Activated CD4-positive, alpha-beta T cell treated with anti-CD3 and anti-CD28 coated beads for 36 hours (primary cell): ENCODE measurements at regions not wholly inside any gene's neighbourhood (a gene's known extent, or its start where the extent isn't known, plus 50 kb on each side); places are given as distances from the start of the nearest gene placed in this dataset.
A peak's percentile ranks its signal among the peaks of the same experiment; 100 is the strongest.

Experiments used
- ATAC-seq: fragments of 200-7000 bp; cut with Tn5 transposase; one replicate; pipeline ENCODE4 v1.10.0; 2021; ENCODE audit warnings: mild to moderate bottlenecking, moderate library complexity
- CTCF ChIA-PET: fragments of 350-600 bp; sonication (Branson Sonifier 250); formaldehyde crosslinking; loops from one replicate; lab custom pipeline; 2021; ENCODE audit warnings: antibody characterized with exemption; lab: Charles Lee
- POLR2A ChIA-PET: fragments of 350-600 bp; sonication (Branson Sonifier 250); formaldehyde crosslinking; loops from one replicate; lab custom pipeline; 2021; ENCODE audit warnings: antibody characterized with exemption, inconsistent platforms; lab: Charles Lee
- DNase-seq: peaks from one replicate; pipeline ENCODE4 v3.0.0-alpha.2; 2020
- H3K27ac Mint-ChIP-seq: one replicate; pipeline ENCODE4 v1.8.0; 2021; ENCODE audit warnings: mixed read lengths
- H3K27me3 Mint-ChIP-seq: one replicate; pipeline ENCODE4 v1.8.0; 2021; ENCODE audit warnings: mixed read lengths
- H3K36me3 Mint-ChIP-seq: one replicate; pipeline ENCODE4 v1.8.0; 2021; ENCODE audit warnings: low read depth, mixed read lengths
- H3K4me1 Mint-ChIP-seq: one replicate; pipeline ENCODE4 v1.8.0; 2021; ENCODE audit warnings: mixed read lengths
- H3K4me3 Mint-ChIP-seq: one replicate; pipeline ENCODE4 v1.8.0; 2021; ENCODE audit warnings: mild to moderate bottlenecking, moderate library complexity, mixed read lengths
- H3K9me3 Mint-ChIP-seq: one replicate; pipeline ENCODE4 v1.8.0; 2021; ENCODE audit warnings: low read depth, mixed read lengths
- intact Hi-C, 2 experiments: fragments of 100-400 bp; cut with DNase I in 1 of 2; cut with micrococcal nuclease in 1 of 2; formaldehyde crosslinking; loops; one replicate each; pipeline versions ENCODE4 v1.14.2 to v1.15.1; 2022 to 2024; cut with DNase I, micrococcal nuclease

DNA sequence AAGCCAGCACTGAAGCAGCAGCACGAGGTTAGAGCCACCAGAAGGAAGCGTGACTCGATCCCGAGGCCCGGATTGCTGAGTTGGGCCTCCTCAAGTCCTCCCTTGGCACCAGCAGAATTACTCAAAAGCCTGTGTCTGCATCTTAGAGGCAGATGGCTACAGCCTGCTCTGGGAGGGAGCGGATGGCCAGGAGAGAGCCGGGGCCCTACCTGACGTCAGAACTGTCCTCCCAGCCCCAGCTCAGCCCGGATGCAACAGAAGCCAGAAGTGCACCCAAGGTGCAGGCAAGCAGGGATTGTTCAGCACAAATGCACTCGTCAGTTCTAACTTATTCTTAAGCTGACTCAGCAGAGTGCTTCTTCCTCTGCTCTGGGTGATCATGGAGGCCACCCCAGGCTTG lies 155.5 kb upstream of the RPS6KA2 start:
- DNase-seq (no peak), ATAC-seq (no peak)
- ChIA-PET CTCF (no interaction called here), POLR2A (no interaction called here)
- no peaks in the 10 kb centered on the region for H3K27me3 Mint-ChIP-seq
- no peak overlapping the region for H3K4me3 Mint-ChIP-seq
- H3K4me1 Mint-ChIP-seq = no peaks in the 10 kb centered on the region
- no peaks in the 10 kb centered on the region for H3K9me3 Mint-ChIP-seq
- no peak overlapping the region for H3K27ac Mint-ChIP-seq
- H3K36me3 Mint-ChIP-seq = no peaks in the 10 kb centered on the region
- intact Hi-C loops = no loop called here

DNA sequence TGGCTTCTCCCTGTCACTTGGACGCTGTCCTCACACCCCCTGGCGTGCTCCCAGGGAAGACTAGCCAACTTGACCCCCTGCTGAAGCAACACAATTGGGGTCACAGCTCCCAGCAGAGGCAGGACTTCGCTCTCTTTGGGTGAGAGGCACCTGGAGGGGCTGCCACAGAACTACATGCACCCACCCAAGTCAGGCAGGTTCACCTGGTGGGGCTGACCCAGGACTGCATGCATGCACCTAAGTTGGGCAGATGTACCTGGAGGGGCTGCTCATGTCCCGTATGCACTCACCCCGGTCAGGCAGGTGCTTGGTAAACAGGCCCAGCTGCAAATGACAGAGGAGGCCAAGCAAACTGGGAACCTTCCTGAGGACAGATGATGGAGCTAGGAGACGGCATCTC lies 154.3 kb upstream of the RPS6KA2 start:
- POLR2A ChIA-PET = no interaction called here
- H3K4me3 Mint-ChIP-seq = no peak overlapping the region
- intact Hi-C loops = no loop called here
- DNase-seq (no peak), ATAC-seq (no peak)
- H3K27me3 Mint-ChIP-seq = no peaks in the 10 kb centered on the region
- H3K4me1 Mint-ChIP-seq = no peaks in the 10 kb centered on the region
- no peak overlapping the region for H3K27ac Mint-ChIP-seq
- H3K36me3 Mint-ChIP-seq = no peaks in the 10 kb centered on the region
- H3K9me3 Mint-ChIP-seq = no peaks in the 10 kb centered on the region
- CTCF ChIA-PET = interaction anchor here (0.6 kb wide), 1 partner anchor 193 kb away, joined by 3 read pairs; no protein-coding TSS in a partner anchor

DNA sequence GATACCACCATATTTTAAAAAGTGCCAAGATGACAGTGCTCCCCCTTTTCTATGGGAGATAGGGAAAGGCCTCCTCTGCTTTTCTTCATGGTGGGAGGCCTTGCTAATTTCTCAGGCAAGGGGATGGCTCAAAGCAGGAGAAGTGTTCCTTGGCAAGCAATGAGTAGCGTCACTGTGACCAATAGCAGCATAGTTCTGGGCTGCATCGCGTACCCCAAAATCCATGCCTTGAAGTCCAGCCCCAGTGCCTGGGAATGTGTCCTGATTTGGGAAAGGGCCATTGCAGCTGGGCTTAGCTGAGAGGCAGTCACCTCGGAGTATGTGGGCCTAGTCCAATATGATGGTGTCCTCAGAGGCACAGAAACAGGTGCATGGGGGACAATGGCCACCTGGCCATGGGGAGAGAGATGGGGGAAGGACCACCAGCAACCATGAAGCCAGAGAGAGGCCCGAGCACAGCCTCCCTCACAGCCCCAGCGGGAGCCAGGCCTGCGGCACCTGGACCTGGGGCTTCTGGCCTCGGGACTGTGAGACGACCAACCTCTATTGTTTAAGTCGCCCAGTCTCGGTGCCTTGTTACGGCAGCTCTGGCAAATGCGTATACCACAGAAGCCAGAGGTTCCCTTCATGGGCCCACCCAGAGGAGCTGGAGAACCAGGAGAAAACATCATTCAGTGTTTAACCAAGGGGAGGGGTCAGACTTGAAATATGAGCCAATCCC lies 153.1 kb upstream of the RPS6KA2 start:
- Mint-ChIP-seq H3K36me3 (no peaks in the 10 kb centered on the region), H3K9me3 (no peaks in the 10 kb centered on the region), H3K27ac (no peak overlapping the region), H3K27me3 (no peaks in the 10 kb centered on the region), H3K4me1 (no peaks in the 10 kb centered on the region), H3K4me3 (no peak overlapping the region)
- POLR2A ChIA-PET = no interaction called here
- ATAC-seq (no peak), DNase-seq (no peak)
- intact Hi-C loops = loop anchor here (5.0 to 10.0 kb wide), 2 partner anchors 507 to 525 kb away; no protein-coding TSS in a partner anchor
- CTCF ChIA-PET = interaction anchor here (2.8 kb wide), 1 partner anchor 210 kb away, joined by 10 read pairs; no protein-coding TSS in a partner anchor

DNA sequence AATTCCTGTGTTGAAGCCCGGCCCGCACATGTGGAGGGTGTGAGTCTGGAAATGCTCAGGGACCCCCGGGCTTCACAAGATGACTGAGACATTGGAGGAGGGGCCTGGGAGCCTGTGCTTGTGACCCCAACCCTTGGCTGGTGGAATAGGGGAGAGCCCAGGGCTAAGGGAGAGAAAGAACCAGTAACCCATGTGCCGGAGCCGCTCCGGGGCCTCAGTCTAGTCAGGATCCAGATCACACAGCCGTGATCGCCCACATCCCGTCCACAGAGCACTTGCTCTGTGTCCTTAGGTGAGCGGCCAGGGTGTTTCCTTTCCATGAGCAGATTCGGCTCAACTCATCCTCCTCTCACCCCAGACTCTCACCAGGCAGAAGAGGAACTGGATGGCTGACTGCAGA lies 152.3 kb upstream of the RPS6KA2 start:
- ATAC-seq (no peak), DNase-seq (no peak)
- intact Hi-C loops = loop anchor here (5.0 to 10.0 kb wide), 2 partner anchors 508 to 525 kb away; no protein-coding TSS in a partner anchor
- ChIA-PET CTCF (interaction anchor here (2.8 kb wide), 1 partner anchor 211 kb away, joined by 10 read pairs; no protein-coding TSS in a partner anchor), POLR2A (no interaction called here)
- H3K4me3 Mint-ChIP-seq = no peak overlapping the region
- H3K27me3 Mint-ChIP-seq = no peaks in the 10 kb centered on the region
- no peaks in the 10 kb centered on the region for H3K4me1 Mint-ChIP-seq
- no peak overlapping the region for H3K27ac Mint-ChIP-seq
- H3K9me3 Mint-ChIP-seq = no peaks in the 10 kb centered on the region
- no peaks in the 10 kb centered on the region for H3K36me3 Mint-ChIP-seq

DNA sequence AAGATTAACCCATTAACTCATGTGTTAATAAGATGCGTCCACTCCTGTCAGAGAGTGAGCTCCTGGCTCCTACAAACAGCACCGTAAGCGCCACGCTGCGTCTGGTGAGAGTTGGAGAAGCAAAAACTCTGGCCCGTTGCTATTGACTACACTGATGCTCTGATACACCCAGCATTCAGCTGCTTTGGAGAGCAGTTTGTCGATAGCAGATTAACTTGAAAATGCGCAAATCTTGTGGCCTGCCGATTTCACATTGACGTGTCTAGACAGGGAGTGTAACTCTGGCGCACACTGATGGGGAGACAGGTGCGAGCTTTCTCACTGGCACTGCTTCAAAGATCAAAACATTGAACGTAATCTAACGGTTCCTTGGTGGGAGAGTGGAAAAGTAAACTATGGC lies 151.7 kb upstream of the RPS6KA2 start:
- DNase-seq (no peak), ATAC-seq (no peak)
- H3K9me3 Mint-ChIP-seq = no peaks in the 10 kb centered on the region
- H3K4me1 Mint-ChIP-seq = no peaks in the 10 kb centered on the region
- no peak overlapping the region for H3K4me3 Mint-ChIP-seq
- H3K27me3 Mint-ChIP-seq = no peaks in the 10 kb centered on the region
- H3K27ac Mint-ChIP-seq = no peak overlapping the region
- H3K36me3 Mint-ChIP-seq = no peaks in the 10 kb centered on the region
- ChIA-PET CTCF (interaction anchor here (1.0 to 2.8 kb wide), 3 partner anchors 210 to 249 kb away, joined by 3 to 10 read pairs (median 4); no protein-coding TSS in a partner anchor), POLR2A (no interaction called here)
- intact Hi-C loops = loop anchor here (5.0 to 10.0 kb wide), 2 partner anchors 509 to 526 kb away; no protein-coding TSS in a partner anchor

DNA sequence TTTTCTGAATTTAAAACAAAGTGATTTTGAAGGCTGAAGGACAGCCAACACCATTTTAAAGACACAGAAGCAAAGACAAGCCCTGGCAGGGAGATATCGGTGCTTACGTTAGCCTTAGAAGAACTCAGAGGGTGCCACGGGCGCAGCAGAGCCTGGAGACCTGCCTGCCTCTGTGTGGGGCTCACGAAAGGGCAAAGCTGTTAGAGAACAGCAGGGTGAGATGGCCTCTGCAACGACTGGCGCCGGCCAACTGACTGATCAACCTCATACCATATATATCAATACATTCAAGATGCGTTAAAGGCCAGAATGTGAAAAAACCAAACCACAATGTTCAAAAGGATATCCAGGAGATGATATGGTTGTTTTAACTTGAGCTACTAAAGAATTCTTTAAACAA lies 151.0 kb upstream of the RPS6KA2 start:
- DNase-seq (no peak), ATAC-seq (no peak)
- Mint-ChIP-seq H3K27ac (no peak overlapping the region), H3K27me3 (no peaks in the 10 kb centered on the region), H3K9me3 (no peaks in the 10 kb centered on the region), H3K4me3 (no peak overlapping the region), H3K4me1 (no peaks in the 10 kb centered on the region), H3K36me3 (no peaks in the 10 kb centered on the region)
- ChIA-PET POLR2A (no interaction called here), CTCF (interaction anchor here (1.0 to 2.8 kb wide), 4 partner anchors 10 to 250 kb away, joined by 3 to 10 read pairs (median 4); no protein-coding TSS in a partner anchor)
- intact Hi-C loops = loop anchor here (5.0 to 10.0 kb wide), 2 partner anchors 509 to 527 kb away; no protein-coding TSS in a partner anchor

DNA sequence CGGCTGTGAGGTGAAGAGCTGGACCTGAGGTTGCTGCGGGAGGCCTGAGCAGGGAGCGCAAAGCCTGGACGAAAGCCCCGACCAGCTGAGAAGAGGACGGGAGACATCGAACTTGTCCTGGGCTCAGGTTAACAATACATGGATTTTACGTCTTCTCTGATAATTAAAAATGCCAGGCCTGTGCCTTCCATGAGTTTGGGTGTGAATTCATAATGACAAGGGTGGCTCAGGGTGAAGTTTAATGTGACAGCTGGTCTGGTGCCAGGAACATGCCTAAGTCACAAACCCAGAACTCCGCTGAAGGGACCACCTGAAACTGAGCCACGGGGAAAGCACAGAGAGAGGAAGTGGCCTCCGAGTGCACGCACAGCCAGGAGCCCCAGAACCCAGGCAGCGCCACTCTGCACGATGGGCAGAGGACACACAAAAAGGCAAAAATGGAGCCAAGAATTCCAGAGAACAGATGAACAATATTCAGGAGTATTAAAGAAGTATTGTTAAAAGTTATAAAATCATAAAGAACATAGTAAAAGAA lies 150.1 kb upstream of the RPS6KA2 start:
- Mint-ChIP-seq H3K4me3 (no peak overlapping the region), H3K4me1 (no peaks in the 10 kb centered on the region), H3K27me3 (no peaks in the 10 kb centered on the region), H3K36me3 (no peaks in the 10 kb centered on the region), H3K27ac (no peak overlapping the region), H3K9me3 (no peaks in the 10 kb centered on the region)
- no peak for DNase-seq
- intact Hi-C loops = loop anchor here (5.0 to 10.0 kb wide), 2 partner anchors 510 to 528 kb away; no protein-coding TSS in a partner anchor
- CTCF ChIA-PET = interaction anchor here (1.1 to 4.1 kb wide), 2 partner anchors 10 to 11 kb away, joined by 4 to 28 read pairs; no protein-coding TSS in a partner anchor
- no peak for ATAC-seq
- POLR2A ChIA-PET = no interaction called here

DNA sequence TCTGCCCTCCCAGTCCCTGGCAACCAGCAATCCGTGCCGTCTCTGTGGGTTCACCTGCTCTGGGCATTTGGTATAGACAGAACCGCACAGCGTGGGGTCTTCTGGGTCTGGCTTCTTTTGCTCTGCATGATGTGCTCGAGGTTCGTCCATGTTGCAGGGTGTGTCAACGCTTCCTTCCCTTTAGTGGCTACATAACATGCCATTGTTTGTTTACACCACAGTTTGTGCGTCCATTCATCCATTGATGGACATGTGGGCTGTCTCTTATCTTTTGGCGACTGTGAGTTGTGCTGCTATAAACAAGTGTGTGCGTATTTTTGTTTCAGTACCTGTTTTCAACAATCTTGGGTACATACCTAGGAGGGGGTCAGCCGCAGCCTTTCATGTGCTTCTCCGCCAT lies 149.5 kb upstream of the RPS6KA2 start:
- intact Hi-C loops = loop anchor here (5.0 to 10.0 kb wide), 2 partner anchors 511 to 528 kb away; no protein-coding TSS in a partner anchor
- Mint-ChIP-seq H3K27me3 (no peaks in the 10 kb centered on the region), H3K4me3 (no peak overlapping the region), H3K4me1 (no peaks in the 10 kb centered on the region), H3K36me3 (no peaks in the 10 kb centered on the region), H3K27ac (no peak overlapping the region), H3K9me3 (no peaks in the 10 kb centered on the region)
- POLR2A ChIA-PET = no interaction called here
- no peak for DNase-seq
- CTCF ChIA-PET = interaction anchor here (1.2 to 4.1 kb wide), 4 partner anchors 11 to 364 kb away, joined by 4 to 38 read pairs (median 18); no protein-coding TSS in a partner anchor
- no peak for ATAC-seq

DNA sequence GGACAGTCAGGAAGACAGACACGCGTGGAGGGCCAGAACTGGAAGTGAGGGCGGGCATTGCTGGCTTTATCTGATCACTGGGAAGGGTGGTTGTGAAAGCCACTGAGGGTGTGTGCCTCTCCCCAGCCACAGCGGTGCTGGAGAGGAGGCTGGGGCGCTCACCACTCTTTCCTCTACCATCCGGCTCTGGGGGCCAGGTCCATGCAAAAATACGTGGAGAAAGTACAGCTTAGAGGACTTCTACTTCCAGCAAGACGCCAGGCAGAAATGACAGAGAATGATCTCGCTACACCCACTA lies 148.8 kb upstream of the RPS6KA2 start:
- POLR2A ChIA-PET = no interaction called here
- Mint-ChIP-seq H3K36me3 (no peaks in the 10 kb centered on the region), H3K27me3 (no peaks in the 10 kb centered on the region), H3K27ac (no peak overlapping the region), H3K4me1 (no peaks in the 10 kb centered on the region), H3K9me3 (no peaks in the 10 kb centered on the region), H3K4me3 (no peak overlapping the region)
- intact Hi-C loops = loop anchor here (1.0 to 10.0 kb wide), 4 partner anchors 213 to 529 kb away; no protein-coding TSS in a partner anchor
- ATAC-seq = no peak
- CTCF ChIA-PET = interaction anchor here (0.7 to 4.1 kb wide), 23 partner anchors 8 to 514 kb away, joined by 3 to 38 read pairs (median 4); no protein-coding TSS in a partner anchor
- DNase-seq = no peak

DNA sequence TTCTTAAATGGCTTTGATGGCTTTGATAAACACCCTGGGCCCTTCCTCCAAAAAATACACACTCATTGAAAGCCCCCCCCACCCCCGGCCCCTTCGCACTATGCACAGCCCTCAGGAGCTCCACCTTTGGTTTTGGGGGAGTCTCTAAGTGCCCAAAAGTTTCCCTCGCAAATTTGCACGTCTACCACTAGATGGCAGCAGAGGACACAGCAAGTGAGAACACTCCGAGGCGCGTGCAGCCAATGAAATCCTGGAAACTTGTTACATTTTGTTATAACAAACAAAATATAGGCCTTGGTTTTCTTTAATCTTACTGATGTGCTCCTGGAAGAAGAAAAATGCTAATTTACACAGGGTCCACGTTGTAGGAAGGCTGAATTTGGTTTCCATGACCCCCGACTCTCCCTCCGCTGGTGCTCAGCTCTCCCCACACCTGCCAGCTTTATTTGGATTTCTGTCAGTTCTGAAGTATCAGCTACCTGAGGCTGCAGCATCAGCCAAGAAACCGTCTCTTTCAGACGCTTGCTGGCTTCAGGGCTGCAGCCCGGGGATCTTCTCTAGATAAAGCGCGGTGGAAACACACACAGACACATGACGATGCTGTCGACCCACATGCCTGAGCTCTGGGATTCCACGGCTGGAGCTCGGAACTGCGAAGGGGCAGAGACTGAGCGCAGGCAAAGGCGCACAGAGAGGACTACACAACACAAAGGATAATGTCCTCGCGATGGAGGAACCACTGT lies 148.3 kb upstream of the RPS6KA2 start:
- no peak overlapping the region for H3K4me3 Mint-ChIP-seq
- intact Hi-C loops = loop anchor here (1.0 to 10.0 kb wide), 4 partner anchors 214 to 529 kb away; no protein-coding TSS in a partner anchor

DNA sequence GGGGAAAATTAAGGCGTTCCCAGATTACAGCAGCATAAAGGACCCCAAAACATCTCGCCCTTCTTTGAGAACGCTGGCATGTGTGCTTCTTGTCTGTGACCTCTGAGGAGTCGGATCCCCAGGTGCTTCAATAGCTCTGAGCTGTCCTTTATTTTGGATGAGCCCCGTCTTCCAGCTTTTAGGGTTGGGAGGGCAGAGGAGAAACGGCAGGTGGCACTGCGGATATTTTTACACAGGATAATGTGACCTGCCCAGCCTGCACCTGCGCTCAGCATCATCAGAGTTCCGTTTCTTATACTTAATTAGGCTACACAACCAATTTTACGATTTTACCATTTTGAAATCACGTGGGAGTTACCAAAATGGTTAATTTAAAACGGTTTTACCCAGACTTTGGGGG lies 147.7 kb upstream of the RPS6KA2 start:
- no peaks in the 10 kb centered on the region for H3K4me1 Mint-ChIP-seq
- ChIA-PET POLR2A (interaction anchor here (0.8 kb wide), 1 partner anchor 207 kb away, joined by 5 read pairs; no protein-coding TSS in a partner anchor), CTCF (interaction anchor here (0.6 to 4.1 kb wide), 34 partner anchors 9 to 656 kb away, joined by 3 to 38 read pairs (median 4); no protein-coding TSS in a partner anchor)
- ATAC-seq = no peak
- no peaks in the 10 kb centered on the region for H3K36me3 Mint-ChIP-seq
- no peak overlapping the region for H3K27ac Mint-ChIP-seq
- DNase-seq = no peak
- H3K27me3 Mint-ChIP-seq = no peaks in the 10 kb centered on the region
- intact Hi-C loops = loop anchor here (1.0 to 10.0 kb wide), 4 partner anchors 215 to 530 kb away; no protein-coding TSS in a partner anchor
- no peak overlapping the region for H3K4me3 Mint-ChIP-seq
- H3K9me3 Mint-ChIP-seq = no peaks in the 10 kb centered on the region

More for the DNA sequence above, 148.3 kb upstream of the RPS6KA2 start:
- no peaks in the 10 kb centered on the region for H3K36me3 Mint-ChIP-seq
- ChIA-PET POLR2A (interaction anchor here (0.8 kb wide), 1 partner anchor 206 kb away, joined by 5 read pairs; no protein-coding TSS in a partner anchor), CTCF (interaction anchor here (0.6 to 4.1 kb wide), 41 partner anchors 8 to 655 kb away, joined by 3 to 38 read pairs (median 3); no protein-coding TSS in a partner anchor)
- peak; percentile 79 for DNase-seq
- H3K27me3 Mint-ChIP-seq = no peaks in the 10 kb centered on the region
- no peaks in the 10 kb centered on the region for H3K4me1 Mint-ChIP-seq
- peak; percentile 74 for ATAC-seq
- H3K27ac Mint-ChIP-seq = no peak overlapping the region
- H3K9me3 Mint-ChIP-seq = no peaks in the 10 kb centered on the region
